Upper lobe of left lung (tissue), 6 donors: ENCODE measurements at regions not wholly inside any gene's neighbourhood (a gene's known extent, or its start where the extent isn't known, plus 50 kb on each side); places are given as distances from the start of the nearest gene placed in this dataset.
"Not testable (repeated sequence)": the region's sequence is repeated elsewhere in the genome, so short reads cannot be mapped to it uniquely, and the experiment has no call there.

ENCODE experiments used
- ATAC-seq, 2 donors: fragments of 200-7000 bp; cut with Tn5 transposase; one replicate each; pipeline ENCODE4 v1.9.1; 2022; ENCODE audit warnings: mild to moderate bottlenecking in 2 of 2, moderate library complexity in 2 of 2; ENCODE audit not compliant: low FRiP score in 2 of 2
- DNase-seq, 2 donors: peaks; one replicate each; pipeline ENCODE4 v3.0.0-alpha.2; 2019 to 2020
- H3K27ac ChIP-seq, 4 donors: fragments of 200-600 bp; sonication (generic); one replicate each; pipeline ENCODE4 v1.5.1; 2016 to 2019
- H3K27me3 ChIP-seq, 4 donors: fragments of 200-600 bp; sonication (generic); one replicate each; pipeline ENCODE4 v1.5.1; 2017 to 2019
- H3K36me3 ChIP-seq, 4 donors: fragments of 200-600 bp; sonication (generic); one replicate each; pipeline ENCODE4 v1.5.1; 2016 to 2019
- H3K4me1 ChIP-seq, 4 donors: fragments of 200-600 bp; sonication (generic); one replicate each; pipeline ENCODE4 v1.5.1; 2018 to 2019
- H3K4me3 ChIP-seq, 4 donors: fragments of 200-600 bp; sonication (generic); one replicate each; pipeline ENCODE4 v1.5.1; 2017 to 2019; ENCODE audit warnings: mild to moderate bottlenecking in 2 of 4, moderate library complexity in 1 of 4
- H3K9me3 ChIP-seq, 4 donors: fragments of 200-600 bp; sonication (generic); one replicate each; pipeline ENCODE4 v1.5.1; 2018 to 2019
- CTCF ChIP-seq, 6 experiments: fragments of 450-650 bp in 4 of 6; fragments of 200-600 bp in 2 of 6; sonication (generic) in 2 of 6; IDR thresholded peaks; one replicate each; pipeline ENCODE4 v1.5.1; 2016 to 2019; ENCODE audit warnings: antibody characterized with exemption in 6 of 6
- EP300 ChIP-seq, 4 donors: sonication (generic); formaldehyde crosslinking; IDR thresholded peaks; one replicate each; pipeline ENCODE4 v1.5.1; 2017; ENCODE audit warnings: antibody characterized with exemption in 4 of 4, control low read depth in 2 of 4
- POLR2A ChIP-seq, 4 donors: fragments of 450-650 bp; IDR thresholded peaks; one replicate each; pipeline ENCODE4 v1.5.1; 2016 to 2017; ENCODE audit warnings: antibody characterized with exemption in 4 of 4, mild to moderate bottlenecking in 2 of 4
- POLR2AphosphoS5 ChIP-seq, 2 donors: sonication (generic); formaldehyde crosslinking; IDR thresholded peaks; one replicate each; pipeline ENCODE4 v1.5.1; 2017; ENCODE audit warnings: antibody characterized with exemption in 2 of 2
- WGBS, 2 donors: methylation state at CpG; one replicate each; pipeline ENCODE4 v1.1.5; 2017 to 2018; 5-methylcytosine and 5-hydroxymethylcytosine counted together
- donor health status: DM: no; HTN: no; CAD: no; lungs with moderate emphysema.
- donor health status: DM: no; HTN: yes; CAD: no; lungs with severe emphysema.

DNA sequence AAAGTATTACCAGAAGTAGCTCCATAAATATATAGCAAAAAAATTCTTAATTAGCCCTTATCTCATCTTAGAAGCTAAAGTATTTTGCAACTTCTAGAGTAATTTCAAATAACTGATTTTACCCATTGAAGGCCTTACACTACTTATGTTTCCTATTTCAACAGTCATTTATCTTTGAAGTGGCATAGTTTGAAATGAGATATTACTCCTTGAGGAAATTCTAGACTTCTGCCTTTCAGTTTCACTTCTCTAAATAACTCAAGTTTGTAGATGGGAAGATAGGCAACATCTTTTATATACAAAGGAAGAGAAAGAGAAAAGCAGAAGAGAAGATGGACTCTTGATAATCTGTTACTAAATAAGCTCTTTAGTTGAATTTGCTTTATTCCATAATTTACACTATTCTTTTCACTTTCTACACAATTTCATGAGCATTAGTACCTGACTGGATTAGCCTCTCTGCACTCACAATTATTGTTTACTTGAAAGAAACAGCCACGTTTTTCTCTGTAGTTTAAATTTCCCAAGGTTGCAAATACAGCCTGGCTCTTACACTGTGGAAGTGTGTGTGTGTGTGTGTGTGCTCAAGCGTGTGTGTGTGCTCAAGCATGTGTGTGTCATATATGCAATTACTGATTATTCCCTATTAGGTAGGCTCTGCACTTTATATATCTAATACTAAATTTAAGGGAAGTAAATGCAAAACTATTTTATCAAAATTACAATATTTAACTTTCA lies 60.6 kb upstream of the EMB start:
- TF ChIP-seq CTCF (IDR thresholded peaks at IDR 0.05), result no peak
- TF ChIP-seq POLR2A (IDR thresholded peaks at IDR 0.05), result no peak
- no peak for TF ChIP-seq POLR2AphosphoS5 (IDR thresholded peaks at IDR 0.05)
- TF ChIP-seq EP300 (IDR thresholded peaks at IDR 0.05), result no peak
- no peak overlapping the region for H3K4me3 ChIP-seq
- DNase-seq (no peak), ATAC-seq (peak in 1 of 2 donors; percentile 55)
- no peaks in the 10 kb centered on the region for H3K27me3 ChIP-seq
- peaks cover 0 to 12% (median 2%) of the 10 kb centered on the region in 4 donors for H3K4me1 ChIP-seq
- peak overlapping the region in 1 of 4 donors; percentile 10 for H3K27ac ChIP-seq
- no peaks in the 10 kb centered on the region for H3K9me3 ChIP-seq
- H3K36me3 ChIP-seq, result no peaks in the 10 kb centered on the region
- 28 to 31% methylated on average over 2 of the region's 2 CpGs for WGBS, 2 donors

- not testable (repeated sequence) for ATAC-seq, H3K4me3 ChIP-seq, H3K4me1 ChIP-seq, H3K27me3 ChIP-seq, H3K36me3 ChIP-seq, H3K27ac ChIP-seq, H3K9me3 ChIP-seq, DNase-seq
- TF ChIP-seq CTCF (IDR thresholded peaks at IDR 0.05), result peak in 2 of 6 experiments; percentile 10 to 34
Measured at GRCh38 chr5:50513028-50513457, 72.0 kb upstream of the EMB start.

GRCh38 chr5:50521060-50521459 lies 80.0 kb upstream of the EMB start:
- DNase-seq, result not testable (repeated sequence)

GRCh38 chr5:50527514-50528060 lies 86.5 kb upstream of the EMB start:
- H3K9me3 ChIP-seq, H3K27ac ChIP-seq, H3K4me1 ChIP-seq, H3K36me3 ChIP-seq, H3K27me3 ChIP-seq, H3K4me3 ChIP-seq, DNase-seq: not testable (repeated sequence)
- ATAC-seq, result peak in 1 of 2 donors; percentile 40
- WGBS, 2 donors, result 49 to 66% methylated on average over 3 of the region's 3 CpGs

More at GRCh38 chr5:50521060-50521459, 80.0 kb upstream of the EMB start:
- H3K4me3 ChIP-seq, H3K4me1 ChIP-seq, H3K9me3 ChIP-seq, H3K27me3 ChIP-seq, ATAC-seq, H3K27ac ChIP-seq, H3K36me3 ChIP-seq: not testable (repeated sequence)

DNA sequence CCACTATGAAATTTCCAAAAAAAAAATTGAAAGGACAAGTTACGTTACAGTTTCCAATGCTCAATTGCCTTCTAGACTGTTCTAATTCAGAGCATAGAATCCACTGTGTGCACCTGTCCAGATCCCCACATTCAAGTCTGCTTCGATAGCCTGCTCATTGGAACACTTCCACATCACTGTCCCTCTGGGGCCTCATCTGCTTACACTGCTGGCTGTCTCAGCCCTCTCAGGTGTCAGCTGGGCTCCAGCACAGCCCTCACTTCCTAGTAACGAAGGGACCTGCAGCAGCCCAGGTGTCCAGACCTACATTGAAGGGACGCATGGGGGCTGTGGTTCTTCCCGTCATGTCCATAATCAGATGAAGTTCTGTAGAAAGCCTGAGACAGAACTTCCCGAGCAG lies 94.3 kb upstream of the EMB start:
- TF ChIP-seq POLR2AphosphoS5 (IDR thresholded peaks at IDR 0.05), result no peak
- TF ChIP-seq EP300 (IDR thresholded peaks at IDR 0.05), result no peak
- no peak for TF ChIP-seq CTCF (IDR thresholded peaks at IDR 0.05)
- no peak for TF ChIP-seq POLR2A (IDR thresholded peaks at IDR 0.05)
- H3K9me3 ChIP-seq, result no peaks in the 10 kb centered on the region
- DNase-seq (no peak), ATAC-seq (no peak)
- no peak overlapping the region for H3K4me3 ChIP-seq
- H3K4me1 ChIP-seq, result no peaks in the 10 kb centered on the region
- 76 to 78% methylated on average over 6 of the region's 6 CpGs for WGBS, 2 donors
- H3K27me3 ChIP-seq, result no peaks in the 10 kb centered on the region
- H3K27ac ChIP-seq, result no peak overlapping the region
- no peaks in the 10 kb centered on the region for H3K36me3 ChIP-seq

DNA sequence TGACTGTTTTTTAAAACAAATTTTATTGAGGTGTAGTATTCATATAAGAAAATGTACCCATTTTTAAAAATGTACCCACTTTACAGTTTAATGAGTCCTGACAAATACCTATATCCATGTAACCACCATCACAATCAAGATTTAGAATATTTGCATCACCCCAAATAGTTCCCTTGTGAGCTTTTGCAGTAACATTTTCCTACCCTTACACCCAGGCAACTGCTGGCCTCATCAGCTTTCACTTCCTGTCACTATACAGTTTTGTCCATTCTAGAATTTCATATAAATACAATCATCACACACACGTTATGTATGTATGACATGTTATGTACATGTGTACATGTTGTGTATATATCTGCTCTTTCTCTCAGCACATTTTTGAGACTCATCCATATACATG lies 96.4 kb upstream of the EMB start:
- 63 to 65% methylated on average over 1 of the region's 1 CpG for WGBS, 2 donors
- H3K9me3 ChIP-seq, H3K4me3 ChIP-seq, H3K27me3 ChIP-seq, DNase-seq, H3K4me1 ChIP-seq, H3K36me3 ChIP-seq, H3K27ac ChIP-seq: not testable (repeated sequence)
- peak in 1 of 2 donors; percentile 35 for ATAC-seq
